ENCODE measurements at regions not wholly inside any gene's neighbourhood (a gene's known extent, or its start where the extent isn't known, plus 50 kb on each side); places are given as distances from the start of the nearest gene placed in this dataset.
"Not testable (repeated sequence)": the region's sequence is repeated elsewhere in the genome, so short reads cannot be mapped to it uniquely, and the experiment has no call there.

- TF ChIP-seq ZNF274 (IDR thresholded peaks at IDR 0.05; ENCODE audit: low read depth, low read length); JUND (IDR thresholded peaks at IDR 0.05); EZH2 (IDR thresholded peaks at IDR 0.05); POLR2AphosphoS5 (IDR thresholded peaks at IDR 0.05; ENCODE audit: low read depth, low read length); CEBPB (IDR thresholded peaks at IDR 0.05; ENCODE audit: low read depth); POLR2A (IDR thresholded peaks at IDR 0.05; ENCODE audit: borderline replicate concordance, extremely low read depth, insufficient read depth, insufficient read length); SP1 (IDR thresholded peaks at IDR 0.05; ENCODE audit: low read depth); EGR1 (IDR thresholded peaks at IDR 0.05; ENCODE audit: low read depth); RAD21 (IDR thresholded peaks at IDR 0.05; ENCODE audit: low read depth); SIN3A (IDR thresholded peaks at IDR 0.05; ENCODE audit: low read depth); SRF (IDR thresholded peaks at IDR 0.05; ENCODE audit: low read depth): not testable (repeated sequence)
- TF ChIP-seq, protein P1, sequence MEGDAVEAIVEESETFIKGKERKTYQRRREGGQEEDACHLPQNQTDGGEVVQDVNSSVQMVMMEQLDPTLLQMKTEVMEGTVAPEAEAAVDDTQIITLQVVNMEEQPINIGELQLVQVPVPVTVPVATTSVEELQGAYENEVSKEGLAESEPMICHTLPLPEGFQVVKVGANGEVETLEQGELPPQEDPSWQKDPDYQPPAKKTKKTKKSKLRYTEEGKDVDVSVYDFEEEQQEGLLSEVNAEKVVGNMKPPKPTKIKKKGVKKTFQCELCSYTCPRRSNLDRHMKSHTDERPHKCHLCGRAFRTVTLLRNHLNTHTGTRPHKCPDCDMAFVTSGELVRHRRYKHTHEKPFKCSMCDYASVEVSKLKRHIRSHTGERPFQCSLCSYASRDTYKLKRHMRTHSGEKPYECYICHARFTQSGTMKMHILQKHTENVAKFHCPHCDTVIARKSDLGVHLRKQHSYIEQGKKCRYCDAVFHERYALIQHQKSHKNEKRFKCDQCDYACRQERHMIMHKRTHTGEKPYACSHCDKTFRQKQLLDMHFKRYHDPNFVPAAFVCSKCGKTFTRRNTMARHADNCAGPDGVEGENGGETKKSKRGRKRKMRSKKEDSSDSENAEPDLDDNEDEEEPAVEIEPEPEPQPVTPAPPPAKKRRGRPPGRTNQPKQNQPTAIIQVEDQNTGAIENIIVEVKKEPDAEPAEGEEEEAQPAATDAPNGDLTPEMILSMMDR (IDR thresholded peaks at IDR 0.05 in 2 of 3, conservative IDR thresholded peaks at IDR 0.05 in 1 of 3; ENCODE audit: borderline replicate concordance in 1 of 3, insufficient read depth in 1 of 3, low read depth in 2 of 3, low read length in 2 of 3): not testable (repeated sequence)
- TF ChIP-seq, protein P2, sequence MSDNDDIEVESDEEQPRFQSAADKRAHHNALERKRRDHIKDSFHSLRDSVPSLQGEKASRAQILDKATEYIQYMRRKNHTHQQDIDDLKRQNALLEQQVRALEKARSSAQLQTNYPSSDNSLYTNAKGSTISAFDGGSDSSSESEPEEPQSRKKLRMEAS (IDR thresholded peaks at IDR 0.05): not testable (repeated sequence)
Observed at GRCh38 chr5:96103829-96104228, 142.2 kb upstream of the ELL2 start.

Measured in HCT116 (cell line).